Stimulated activated CD4-positive, alpha-beta T cell treated with anti-CD3 and anti-CD28 coated beads, Interleukin-12 subunit alpha, Interleukin-12 subunit beta, amount 100 ng/mL, for 4 hours (primary cell): ENCODE measurements at regions not wholly inside any gene's neighbourhood (a gene's known extent, or its start where the extent isn't known, plus 50 kb on each side); places are given as distances from the start of the nearest gene placed in this dataset.

Experiments used
- DNase-seq: peaks from one replicate; pipeline ENCODE4 v3.0.0-alpha.2; 2020

- no peak for DNase-seq
Measured at GRCh38 chr3:70789878-70790277, 477.4 kb upstream of the MDFIC2 start.

GRCh38 chr3:70780790-70781189 is 468.4 kb upstream of the MDFIC2 start:
- no peak for DNase-seq

GRCh38 chr3:70779296-70779695 is 466.9 kb upstream of the MDFIC2 start:
- no peak for DNase-seq

GRCh38 chr3:70776081-70776480 is 463.6 kb upstream of the MDFIC2 start:
- no peak for DNase-seq

GRCh38 chr3:70775257-70775656 is 462.8 kb upstream of the MDFIC2 start:
- no peak for DNase-seq

GRCh38 chr3:70774641-70775040 is 462.2 kb upstream of the MDFIC2 start:
- DNase-seq: no peak

GRCh38 chr3:70771426-70772147 is 459.1 kb upstream of the MDFIC2 start:
- no peak for DNase-seq

- no peak for DNase-seq
Measured at GRCh38 chr3:70770650-70771049, 458.2 kb upstream of the MDFIC2 start.

GRCh38 chr3:70766301-70766700 is 453.9 kb upstream of the MDFIC2 start:
- DNase-seq: no peak

GRCh38 chr3:70763894-70764293 is 451.5 kb upstream of the MDFIC2 start:
- DNase-seq: no peak

- DNase-seq: no peak
Measured at GRCh38 chr3:70757658-70758057, 445.2 kb upstream of the MDFIC2 start.

- DNase-seq: no peak
Measured at GRCh38 chr3:70755526-70755925, 443.1 kb upstream of the MDFIC2 start.

GRCh38 chr3:70754314-70754713 is 441.9 kb upstream of the MDFIC2 start:
- no peak for DNase-seq

GRCh38 chr3:70753572-70753971 is 441.1 kb upstream of the MDFIC2 start:
- no peak for DNase-seq

- no peak for DNase-seq
Measured at GRCh38 chr3:70752051-70752450, 439.6 kb upstream of the MDFIC2 start.

GRCh38 chr3:70749122-70749521 is 436.7 kb upstream of the MDFIC2 start:
- DNase-seq: no peak

- no peak for DNase-seq
Measured at GRCh38 chr3:70748593-70748992, 436.2 kb upstream of the MDFIC2 start.

- no peak for DNase-seq
Measured at GRCh38 chr3:70747847-70748246, 435.4 kb upstream of the MDFIC2 start.

GRCh38 chr3:70744536-70744935 is 432.1 kb upstream of the MDFIC2 start:
- DNase-seq: no peak

- no peak for DNase-seq
Measured at GRCh38 chr3:70743754-70744153, 431.3 kb upstream of the MDFIC2 start.

- no peak for DNase-seq
Measured at GRCh38 chr3:70742081-70742480, 429.6 kb upstream of the MDFIC2 start.

GRCh38 chr3:70740872-70741271 is 428.4 kb upstream of the MDFIC2 start:
- no peak for DNase-seq

- no peak for DNase-seq
Measured at GRCh38 chr3:70740071-70740470, 427.6 kb upstream of the MDFIC2 start.

GRCh38 chr3:70738291-70738681 is 425.8 kb upstream of the MDFIC2 start:
- DNase-seq: no peak

GRCh38 chr3:70737666-70738290 is 425.3 kb upstream of the MDFIC2 start:
- DNase-seq: no peak
